CD4-positive, alpha-beta memory T cell (primary cell): ENCODE measurements at regions not wholly inside any gene's neighbourhood (a gene's known extent, or its start where the extent isn't known, plus 50 kb on each side); places are given as distances from the start of the nearest gene placed in this dataset.

Experiments used
- CTCF ChIA-PET: fragments of 350-600 bp; sonication (Branson Sonifier 250); formaldehyde crosslinking; loops from one replicate; lab custom pipeline; 2021; ENCODE audit warnings: inconsistent platforms; ENCODE audit not compliant: partially characterized antibody; lab: Charles Lee
- POLR2A ChIA-PET: fragments of 350-600 bp; sonication (Branson Sonifier 250); formaldehyde crosslinking; loops from one replicate; lab custom pipeline; 2021; ENCODE audit not compliant: partially characterized antibody; lab: Charles Lee
- DNase-seq, 5 donors: peaks; one replicate each; pipeline versions ENCODE4 v3.0.0 to v3.0.0-alpha.2; 2020 to 2022; ENCODE audit warnings: mixed read lengths in 1 of 5
- H3K27ac ChIP-seq: one replicate; pipeline ENCODE4 v1.7.0; 2013; ENCODE audit warnings: low read depth, low read length
- H3K27me3 ChIP-seq: 2 replicates; pipeline ENCODE4 v1.7.0; 2013; ENCODE audit warnings: mild to moderate bottlenecking, low read length, moderate library complexity; ENCODE audit not compliant: insufficient read depth
- H3K36me3 ChIP-seq: 2 replicates; pipeline ENCODE4 v1.7.0; 2013; ENCODE audit warnings: mild to moderate bottlenecking, low read length, moderate library complexity; ENCODE audit not compliant: insufficient read depth
- H3K4me1 ChIP-seq: 2 replicates; pipeline ENCODE4 v1.7.0; 2013; ENCODE audit warnings: mild to moderate bottlenecking, low read length, moderate library complexity; ENCODE audit not compliant: insufficient read depth
- H3K4me3 ChIP-seq, 2 donors: one replicate each; pipeline ENCODE4 v1.7.0; 2013; ENCODE audit warnings: low read length in 2 of 2, mild to moderate bottlenecking in 1 of 2
- H3K9me3 ChIP-seq, 2 donors: one replicate each; pipeline ENCODE4 v1.7.0; 2013; ENCODE audit warnings: low read length in 2 of 2, control low read depth in 1 of 2; ENCODE audit not compliant: control insufficient read depth in 1 of 2
- H3K27ac Mint-ChIP-seq, 7 donors: one replicate each; pipeline ENCODE4 v1.8.0; 2020 to 2021; ENCODE audit warnings: mixed read lengths in 7 of 7, mild to moderate bottlenecking in 6 of 7, inconsistent platforms in 3 of 7, moderate library complexity in 3 of 7
- H3K27me3 Mint-ChIP-seq, 2 donors: one replicate each; pipeline ENCODE4 v1.8.0; 2020 to 2021; ENCODE audit warnings: mixed read lengths in 2 of 2
- H3K36me3 Mint-ChIP-seq, 2 donors: one replicate each; pipeline ENCODE4 v1.8.0; 2020 to 2021; ENCODE audit warnings: mixed read lengths in 2 of 2, inconsistent platforms in 1 of 2, mild to moderate bottlenecking in 1 of 2
- H3K4me1 Mint-ChIP-seq, 4 donors: one replicate each; pipeline ENCODE4 v1.8.0; 2020 to 2021; ENCODE audit warnings: mixed read lengths in 4 of 4, mild to moderate bottlenecking in 1 of 4
- H3K4me3 Mint-ChIP-seq, 8 donors: one replicate each; pipeline ENCODE4 v1.8.0; 2020 to 2021; ENCODE audit warnings: mixed read lengths in 8 of 8, mild to moderate bottlenecking in 7 of 8, moderate library complexity in 6 of 8, inconsistent platforms in 3 of 8
- H3K9me3 Mint-ChIP-seq, 8 donors: one replicate each; pipeline ENCODE4 v1.8.0; 2020 to 2021; ENCODE audit warnings: mixed read lengths in 8 of 8, mild to moderate bottlenecking in 5 of 8, inconsistent platforms in 3 of 8, moderate library complexity in 1 of 8
- intact Hi-C: fragments of 100-400 bp; cut with micrococcal nuclease; formaldehyde crosslinking; loops from one replicate; pipeline ENCODE4 v1.15.1; 2023

GRCh38 chr9:85268131-85268530, 473.6 kb downstream of the AGTPBP1 start:
- POLR2A ChIA-PET, result no interaction called here
- CTCF ChIA-PET, result no interaction called here

GRCh38 chr9:85264695-85265094, 477.1 kb downstream of the AGTPBP1 start:
- no peak overlapping the region for H3K27ac Mint-ChIP-seq
- Histone ChIP-seq H3K27me3 (no peaks in the 10 kb centered on the region), H3K4me1 (no peaks in the 10 kb centered on the region), H3K4me3 (no peak overlapping the region), H3K36me3 (no peaks in the 10 kb centered on the region), H3K9me3 (no peaks in the 10 kb centered on the region), H3K27ac (no peak overlapping the region)
- H3K4me3 Mint-ChIP-seq, result no peak overlapping the region
- CTCF ChIA-PET, result no interaction called here
- H3K9me3 Mint-ChIP-seq, result no peaks in the 10 kb centered on the region
- POLR2A ChIA-PET, result no interaction called here
- H3K27me3 Mint-ChIP-seq, result peaks cover 1 to 2% of the 10 kb centered on the region in 2 donors
- DNase-seq, result no peak
- intact Hi-C loops, result no loop called here
- H3K4me1 Mint-ChIP-seq, result no peaks in the 10 kb centered on the region
- H3K36me3 Mint-ChIP-seq, result no peaks in the 10 kb centered on the region

More at GRCh38 chr9:85268131-85268530, 473.6 kb downstream of the AGTPBP1 start:
- H3K4me1 Mint-ChIP-seq, result no peaks in the 10 kb centered on the region
- Histone ChIP-seq H3K27me3 (no peaks in the 10 kb centered on the region), H3K36me3 (no peaks in the 10 kb centered on the region), H3K4me3 (no peak overlapping the region), H3K9me3 (no peaks in the 10 kb centered on the region), H3K4me1 (no peaks in the 10 kb centered on the region), H3K27ac (no peak overlapping the region)
- peaks cover 1 to 2% of the 10 kb centered on the region in 2 donors for H3K27me3 Mint-ChIP-seq
- no peak overlapping the region for H3K27ac Mint-ChIP-seq
- H3K9me3 Mint-ChIP-seq, result peaks cover 0 to 2% (median 0%) of the 10 kb centered on the region in 8 donors
- no peak for DNase-seq
- H3K36me3 Mint-ChIP-seq, result no peaks in the 10 kb centered on the region
- no peak overlapping the region for H3K4me3 Mint-ChIP-seq
- intact Hi-C loops, result no loop called here

GRCh38 chr9:85263288-85263687, 478.5 kb downstream of the AGTPBP1 start:
- Mint-ChIP-seq H3K9me3 (peaks cover 0 to 4% (median 0%) of the 10 kb centered on the region in 8 donors), H3K36me3 (no peaks in the 10 kb centered on the region), H3K4me1 (peaks cover 0 to 1% (median 0%) of the 10 kb centered on the region in 4 donors), H3K27me3 (peaks cover 0 to 8% of the 10 kb centered on the region in 2 donors), H3K4me3 (no peak overlapping the region), H3K27ac (no peak overlapping the region)
- intact Hi-C loops, result no loop called here
- no peak overlapping the region for H3K4me3 ChIP-seq
- no peaks in the 10 kb centered on the region for H3K9me3 ChIP-seq
- no peaks in the 10 kb centered on the region for H3K27me3 ChIP-seq
- no peak for DNase-seq
- H3K4me1 ChIP-seq, result no peaks in the 10 kb centered on the region
- H3K36me3 ChIP-seq, result no peaks in the 10 kb centered on the region
- no peak overlapping the region for H3K27ac ChIP-seq
- POLR2A ChIA-PET, result no interaction called here
- CTCF ChIA-PET, result interaction anchor here (0.5 kb wide), 1 partner anchor 13 kb away, joined by 3 read pairs; no protein-coding TSS in a partner anchor

GRCh38 chr9:85262333-85262732, 479.4 kb downstream of the AGTPBP1 start:
- POLR2A ChIA-PET, result no interaction called here
- intact Hi-C loops, result no loop called here
- no peak overlapping the region for H3K4me3 ChIP-seq
- no peaks in the 10 kb centered on the region for H3K4me1 ChIP-seq
- H3K4me3 Mint-ChIP-seq, result no peak overlapping the region
- H3K27me3 ChIP-seq, result no peaks in the 10 kb centered on the region
- H3K36me3 ChIP-seq, result no peaks in the 10 kb centered on the region
- H3K36me3 Mint-ChIP-seq, result no peaks in the 10 kb centered on the region
- peaks cover 0 to 4% (median 0%) of the 10 kb centered on the region in 8 donors for H3K9me3 Mint-ChIP-seq
- DNase-seq, result no peak
- no peak overlapping the region for H3K27ac Mint-ChIP-seq
- peaks cover 0 to 8% of the 10 kb centered on the region in 2 donors for H3K27me3 Mint-ChIP-seq
- no peak overlapping the region for H3K27ac ChIP-seq
- peaks cover 0 to 1% (median 0%) of the 10 kb centered on the region in 4 donors for H3K4me1 Mint-ChIP-seq
- CTCF ChIA-PET, result no interaction called here
- no peaks in the 10 kb centered on the region for H3K9me3 ChIP-seq

GRCh38 chr9:85260275-85260845, 481.4 kb downstream of the AGTPBP1 start:
- no peak overlapping the region for H3K4me3 Mint-ChIP-seq
- H3K4me3 ChIP-seq, result no peak overlapping the region
- H3K4me1 ChIP-seq, result no peaks in the 10 kb centered on the region
- peaks cover 0 to 5% of the 10 kb centered on the region in 2 donors for H3K27me3 Mint-ChIP-seq
- H3K9me3 Mint-ChIP-seq, result peaks cover 0 to 4% (median 0%) of the 10 kb centered on the region in 8 donors
- peaks cover 0 to 1% (median 0%) of the 10 kb centered on the region in 4 donors for H3K4me1 Mint-ChIP-seq
- H3K27ac Mint-ChIP-seq, result no peak overlapping the region
- ChIA-PET CTCF (no interaction called here), POLR2A (no interaction called here)
- intact Hi-C loops, result no loop called here
- no peaks in the 10 kb centered on the region for H3K9me3 ChIP-seq
- no peak for DNase-seq
- H3K36me3 ChIP-seq, result no peaks in the 10 kb centered on the region
- no peaks in the 10 kb centered on the region for H3K27me3 ChIP-seq
- no peaks in the 10 kb centered on the region for H3K36me3 Mint-ChIP-seq
- H3K27ac ChIP-seq, result no peak overlapping the region

- Mint-ChIP-seq H3K36me3 (no peaks in the 10 kb centered on the region), H3K4me1 (peaks cover 0 to 1% (median 0%) of the 10 kb centered on the region in 4 donors), H3K4me3 (no peak overlapping the region), H3K9me3 (peaks cover 0 to 9% (median 0%) of the 10 kb centered on the region in 8 donors), H3K27ac (no peak overlapping the region), H3K27me3 (peaks cover 0 to 5% of the 10 kb centered on the region in 2 donors)
- Histone ChIP-seq H3K27me3 (no peaks in the 10 kb centered on the region), H3K36me3 (no peaks in the 10 kb centered on the region), H3K27ac (no peak overlapping the region), H3K4me3 (no peak overlapping the region), H3K9me3 (no peaks in the 10 kb centered on the region), H3K4me1 (no peaks in the 10 kb centered on the region)
- ChIA-PET POLR2A (no interaction called here), CTCF (no interaction called here)
- no peak for DNase-seq
- intact Hi-C loops, result no loop called here
These were observed 482.9 kb downstream of the AGTPBP1 start for GRCh38 chr9:85258823-85259370.

GRCh38 chr9:85258236-85258635, 483.5 kb downstream of the AGTPBP1 start:
- peaks cover 0 to 12% (median 0%) of the 10 kb centered on the region in 8 donors for H3K9me3 Mint-ChIP-seq
- H3K27me3 Mint-ChIP-seq, result peaks cover 0 to 5% of the 10 kb centered on the region in 2 donors
- no peak overlapping the region for H3K4me3 Mint-ChIP-seq
- no peaks in the 10 kb centered on the region for H3K27me3 ChIP-seq
- ChIA-PET CTCF (no interaction called here), POLR2A (no interaction called here)
- no peak for DNase-seq
- H3K36me3 Mint-ChIP-seq, result no peaks in the 10 kb centered on the region
- no peak overlapping the region for H3K27ac Mint-ChIP-seq
- H3K36me3 ChIP-seq, result no peaks in the 10 kb centered on the region
- no peaks in the 10 kb centered on the region for H3K9me3 ChIP-seq
- no peak overlapping the region for H3K27ac ChIP-seq
- H3K4me1 Mint-ChIP-seq, result peaks cover 0 to 1% (median 0%) of the 10 kb centered on the region in 4 donors
- no peaks in the 10 kb centered on the region for H3K4me1 ChIP-seq
- intact Hi-C loops, result no loop called here
- no peak overlapping the region for H3K4me3 ChIP-seq
